Tibial artery (tissue), 4 donors: ENCODE measurements at regions not wholly inside any gene's neighbourhood (a gene's known extent, or its start where the extent isn't known, plus 50 kb on each side); places are given as distances from the start of the nearest gene placed in this dataset.

Source experiments
- DNase-seq, 2 donors: peaks; one replicate each; pipeline ENCODE4 v3.0.0-alpha.2; 2019
- H3K27ac ChIP-seq, 2 donors: fragments of 200-600 bp; sonication (generic) in 1 of 2; 1 replicate in 1 of 2; 2 replicates in 1 of 2; pipeline ENCODE4 v1.5.1; 2018 to 2019; ENCODE audit warnings: mild to moderate bottlenecking in 1 of 2
- H3K27me3 ChIP-seq, 2 donors: fragments of 200-600 bp; sonication (generic) in 1 of 2; one replicate each; pipeline versions ENCODE4 v1.5.1 to v1.6.0; 2016 to 2019
- H3K36me3 ChIP-seq, 3 donors: fragments of 200-600 bp; sonication (generic) in 2 of 3; one replicate each; pipeline ENCODE4 v1.5.1; 2016 to 2019; ENCODE audit warnings: mild to moderate bottlenecking in 2 of 3
- H3K4me1 ChIP-seq, 4 donors: fragments of 200-600 bp; sonication (generic) in 2 of 4; 1 replicate in 3 of 4; 2 replicates in 1 of 4; pipeline ENCODE4 v1.5.1; 2016 to 2019
- H3K4me3 ChIP-seq, 2 donors: fragments of 200-600 bp; sonication (generic) in 1 of 2; 1 replicate in 1 of 2; 2 replicates in 1 of 2; pipeline ENCODE4 v1.5.1; 2018 to 2019; ENCODE audit warnings: mild to moderate bottlenecking in 2 of 2
- H3K9me3 ChIP-seq, 3 donors: fragments of 200-600 bp; sonication (generic) in 1 of 3; one replicate each; pipeline ENCODE4 v1.5.1; 2016 to 2019
- intact Hi-C: fragments of 100-400 bp; cut with DNase I; formaldehyde crosslinking; loops from one replicate; pipeline ENCODE4 v1.15.0; 2023; ENCODE audit warnings: low total_unique reads
- TF ChIP-seq, protein P1 (sequence below), 2 experiments: fragments of 200-600 bp in 1 of 2; fragments of 450-650 bp in 1 of 2; IDR thresholded peaks; one replicate each; pipeline ENCODE4 v1.5.1; 2017 to 2019; ENCODE audit warnings: antibody characterized with exemption in 2 of 2, mild to moderate bottlenecking in 1 of 2, moderate library complexity in 1 of 2

DNA sequence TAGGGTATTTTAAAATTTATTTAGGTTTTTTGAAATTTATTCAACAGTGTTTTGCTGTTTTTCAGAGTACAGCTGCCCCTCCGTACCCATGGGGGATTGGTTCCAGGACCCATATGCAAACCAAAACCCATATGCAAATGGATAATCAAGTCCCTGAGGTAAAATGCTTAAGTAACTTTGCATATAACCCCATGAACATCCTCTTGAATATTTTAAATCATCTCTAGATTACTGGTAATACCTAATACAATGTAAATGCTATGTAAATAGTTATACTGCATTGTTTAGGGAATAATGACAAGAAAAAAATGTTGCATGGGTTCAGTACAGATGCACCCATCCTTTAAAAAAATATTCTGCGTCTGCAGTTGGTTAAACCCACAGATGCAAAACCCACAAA is 547.9 kb upstream of the CDH4 start:
- intact Hi-C loops = no loop called here
- H3K27ac ChIP-seq = no peak overlapping the region
- no peak overlapping the region for H3K4me3 ChIP-seq
- H3K36me3 ChIP-seq = no peaks in the 10 kb centered on the region
- peaks cover 0 to 4% of the 10 kb centered on the region in 2 donors for H3K27me3 ChIP-seq
- H3K9me3 ChIP-seq = no peaks in the 10 kb centered on the region
- no peak for DNase-seq
- no peaks in the 10 kb centered on the region for H3K4me1 ChIP-seq
- TF ChIP-seq, protein P1, sequence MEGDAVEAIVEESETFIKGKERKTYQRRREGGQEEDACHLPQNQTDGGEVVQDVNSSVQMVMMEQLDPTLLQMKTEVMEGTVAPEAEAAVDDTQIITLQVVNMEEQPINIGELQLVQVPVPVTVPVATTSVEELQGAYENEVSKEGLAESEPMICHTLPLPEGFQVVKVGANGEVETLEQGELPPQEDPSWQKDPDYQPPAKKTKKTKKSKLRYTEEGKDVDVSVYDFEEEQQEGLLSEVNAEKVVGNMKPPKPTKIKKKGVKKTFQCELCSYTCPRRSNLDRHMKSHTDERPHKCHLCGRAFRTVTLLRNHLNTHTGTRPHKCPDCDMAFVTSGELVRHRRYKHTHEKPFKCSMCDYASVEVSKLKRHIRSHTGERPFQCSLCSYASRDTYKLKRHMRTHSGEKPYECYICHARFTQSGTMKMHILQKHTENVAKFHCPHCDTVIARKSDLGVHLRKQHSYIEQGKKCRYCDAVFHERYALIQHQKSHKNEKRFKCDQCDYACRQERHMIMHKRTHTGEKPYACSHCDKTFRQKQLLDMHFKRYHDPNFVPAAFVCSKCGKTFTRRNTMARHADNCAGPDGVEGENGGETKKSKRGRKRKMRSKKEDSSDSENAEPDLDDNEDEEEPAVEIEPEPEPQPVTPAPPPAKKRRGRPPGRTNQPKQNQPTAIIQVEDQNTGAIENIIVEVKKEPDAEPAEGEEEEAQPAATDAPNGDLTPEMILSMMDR (IDR thresholded peaks at IDR 0.05) = no peak

DNA sequence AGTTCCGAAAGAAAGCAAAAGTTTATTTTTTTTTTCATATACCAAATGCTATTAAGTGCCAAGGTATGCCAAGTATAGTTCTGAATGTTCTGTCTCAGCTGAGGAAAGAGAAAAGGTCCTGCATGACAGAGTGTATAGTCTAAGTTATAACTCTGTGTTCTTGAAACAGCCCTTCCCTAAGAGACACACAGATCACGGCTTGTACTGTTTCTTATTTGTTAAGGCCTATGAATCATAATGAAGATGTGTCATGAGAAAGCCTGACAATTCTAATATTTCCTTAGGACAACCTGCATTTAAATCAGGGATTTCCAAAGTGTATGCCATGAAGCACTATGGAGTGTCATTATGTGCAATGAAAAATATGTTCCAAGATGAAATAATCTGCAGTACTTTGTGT is 538.7 kb upstream of the CDH4 start:
- Histone ChIP-seq H3K4me3 (no peak overlapping the region), H3K36me3 (no peaks in the 10 kb centered on the region), H3K27me3 (peaks cover 0 to 5% of the 10 kb centered on the region in 2 donors), H3K4me1 (no peaks in the 10 kb centered on the region), H3K9me3 (no peaks in the 10 kb centered on the region), H3K27ac (no peak overlapping the region)
- intact Hi-C loops = no loop called here
- TF ChIP-seq, protein P1 (IDR thresholded peaks at IDR 0.05) = no peak
- DNase-seq = no peak

DNA sequence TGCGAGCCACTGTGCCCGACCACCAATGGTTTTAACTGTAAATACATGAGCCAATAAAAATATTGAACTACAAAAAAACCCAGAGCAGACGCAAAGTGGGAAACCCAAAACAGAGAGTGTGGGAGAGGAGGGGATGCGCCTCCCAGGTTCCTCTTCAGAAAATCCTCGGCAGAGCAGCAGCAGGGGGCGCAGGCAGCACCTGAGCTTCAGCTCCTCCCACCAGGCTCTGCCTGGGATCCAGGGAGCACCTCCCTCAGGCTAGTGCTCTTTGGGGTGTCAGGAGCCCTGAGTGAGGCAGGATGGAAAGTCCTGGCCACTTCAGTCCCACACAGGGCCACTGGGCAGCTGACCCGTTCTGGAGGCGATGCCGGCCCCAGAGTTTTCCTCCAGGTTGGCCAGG is 536.9 kb upstream of the CDH4 start:
- Histone ChIP-seq H3K27me3 (peaks cover 0 to 5% of the 10 kb centered on the region in 2 donors), H3K9me3 (no peaks in the 10 kb centered on the region), H3K4me3 (no peak overlapping the region), H3K4me1 (no peaks in the 10 kb centered on the region), H3K36me3 (no peaks in the 10 kb centered on the region), H3K27ac (no peak overlapping the region)
- intact Hi-C loops = no loop called here
- DNase-seq = no peak
- TF ChIP-seq, protein P1 (IDR thresholded peaks at IDR 0.05) = no peak

DNA sequence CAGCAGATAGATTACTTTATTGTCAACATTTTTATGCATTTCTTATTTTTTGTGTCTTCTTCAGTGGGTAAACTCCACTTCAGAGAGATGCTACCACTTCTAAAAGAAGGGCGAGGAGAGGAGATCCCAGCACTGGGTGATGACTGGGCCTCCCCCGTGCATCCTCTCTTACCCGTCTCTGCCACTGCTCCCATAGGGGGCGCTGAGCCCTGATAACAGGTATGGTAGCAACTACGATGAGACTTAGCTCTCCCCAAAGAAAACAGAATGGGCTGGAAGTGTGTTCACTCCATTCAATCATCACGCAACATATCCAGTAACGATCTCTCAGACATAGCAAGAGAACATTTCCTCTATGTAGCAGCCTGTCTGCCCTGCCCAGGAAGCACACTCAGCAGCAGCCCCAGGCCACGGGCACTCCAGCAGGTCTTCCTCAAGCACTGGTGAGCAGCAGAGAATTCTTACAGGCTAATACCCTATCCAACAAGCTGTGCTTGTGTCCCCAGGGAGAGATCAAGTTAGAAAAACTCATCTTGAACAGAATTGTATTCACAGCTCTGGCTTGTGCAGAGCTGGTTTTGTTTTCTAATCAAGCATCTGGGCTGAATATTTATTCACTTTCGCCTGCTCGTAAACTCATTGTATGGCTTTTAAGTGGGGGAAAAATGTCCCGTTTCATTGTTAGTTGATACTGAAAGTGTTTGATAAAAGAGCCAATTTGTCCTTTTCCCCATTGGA is 533.1 kb upstream of the CDH4 start:
- Histone ChIP-seq H3K27me3 (peaks cover 0 to 5% of the 10 kb centered on the region in 2 donors), H3K36me3 (no peaks in the 10 kb centered on the region), H3K27ac (no peak overlapping the region), H3K9me3 (no peaks in the 10 kb centered on the region), H3K4me3 (no peak overlapping the region), H3K4me1 (no peaks in the 10 kb centered on the region)
- intact Hi-C loops = no loop called here
- TF ChIP-seq, protein P1 (IDR thresholded peaks at IDR 0.05) = no peak
- DNase-seq = no peak

DNA sequence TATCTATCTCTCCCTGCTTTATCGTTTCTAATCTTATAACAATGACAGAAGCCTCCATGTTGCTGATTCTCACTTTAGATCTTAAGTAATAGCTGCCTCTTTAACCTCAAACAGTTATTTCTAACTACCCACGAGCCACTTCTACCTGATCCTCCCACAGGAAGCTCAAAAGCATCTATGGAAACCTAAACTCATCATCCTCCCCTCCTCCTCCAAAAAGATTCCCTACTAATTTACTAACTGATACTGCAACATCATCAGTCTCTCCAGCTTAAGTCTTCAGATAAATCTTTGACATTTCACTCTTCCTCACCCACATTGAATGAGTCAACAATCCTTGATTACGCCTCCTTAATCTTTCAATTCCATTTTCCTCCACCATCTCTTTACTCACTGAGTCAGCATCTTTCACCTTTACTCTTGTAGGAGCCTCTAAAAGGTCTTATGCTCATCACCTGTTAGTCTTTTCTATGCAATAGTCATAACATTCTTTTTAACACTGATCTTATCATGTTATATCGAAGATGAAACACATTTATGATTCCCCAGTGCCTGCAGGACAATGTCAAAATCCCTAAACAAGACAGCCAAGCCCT is 526.7 kb upstream of the CDH4 start:
- Histone ChIP-seq H3K27ac (no peak overlapping the region), H3K4me3 (no peak overlapping the region), H3K27me3 (no peaks in the 10 kb centered on the region), H3K36me3 (no peaks in the 10 kb centered on the region), H3K4me1 (no peaks in the 10 kb centered on the region), H3K9me3 (no peaks in the 10 kb centered on the region)
- no peak for DNase-seq
- intact Hi-C loops = no loop called here
- TF ChIP-seq, protein P1 (IDR thresholded peaks at IDR 0.05) = no peak
